ENCODE measurements at regions not wholly inside any gene's neighbourhood (a gene's known extent, or its start where the extent isn't known, plus 50 kb on each side); places are given as distances from the start of the nearest gene placed in this dataset.
"Not testable (repeated sequence)": the region's sequence is repeated elsewhere in the genome, so short reads cannot be mapped to it uniquely, and the experiment has no call there.

- no peak for DNase-seq (ENCODE audit: low spot score in 2 of 2)
- H3K4me1 Mint-ChIP-seq, result no peaks in the 10 kb centered on the region
- H3K27ac Mint-ChIP-seq, result no peak overlapping the region
- H3K4me3 Mint-ChIP-seq, result no peak overlapping the region
- no peak for ATAC-seq
- H3K36me3 Mint-ChIP-seq, result no peaks in the 10 kb centered on the region
- peaks cover 5% of the 10 kb centered on the region for H3K9me3 Mint-ChIP-seq
Observed at GRCh38 chr9:106174346-106174745, 480.0 kb downstream of the TMEM38B start.

- ATAC-seq, result no peak
- H3K36me3 Mint-ChIP-seq, result no peaks in the 10 kb centered on the region
- peaks cover 12% of the 10 kb centered on the region for H3K9me3 Mint-ChIP-seq
- H3K4me3 Mint-ChIP-seq, result no peak overlapping the region
- DNase-seq (ENCODE audit: low spot score in 2 of 2), result no peak
- no peaks in the 10 kb centered on the region for H3K4me1 Mint-ChIP-seq
- no peak overlapping the region for H3K27ac Mint-ChIP-seq
Observed at GRCh38 chr9:106177216-106177615, 482.9 kb downstream of the TMEM38B start.

- H3K36me3 Mint-ChIP-seq, result no peaks in the 10 kb centered on the region
- peaks cover 12% of the 10 kb centered on the region for H3K9me3 Mint-ChIP-seq
- no peak overlapping the region for H3K4me3 Mint-ChIP-seq
- ATAC-seq, result no peak
- no peaks in the 10 kb centered on the region for H3K4me1 Mint-ChIP-seq
- no peak overlapping the region for H3K27ac Mint-ChIP-seq
- DNase-seq (ENCODE audit: low spot score in 2 of 2), result no peak
Observed at GRCh38 chr9:106179191-106179590, 484.9 kb downstream of the TMEM38B start.

- peaks cover 34% of the 10 kb centered on the region for H3K9me3 Mint-ChIP-seq
- H3K4me3 Mint-ChIP-seq; H3K27ac Mint-ChIP-seq; H3K4me1 Mint-ChIP-seq; ATAC-seq; DNase-seq (ENCODE audit: low spot score in 2 of 2); H3K36me3 Mint-ChIP-seq: not testable (repeated sequence)
Observed at GRCh38 chr9:106203815-106204516, 509.6 kb downstream of the TMEM38B start.

GRCh38 chr9:106207298-106207697, 513.0 kb downstream of the TMEM38B start:
- Mint-ChIP-seq H3K9me3 (peaks cover 23% of the 10 kb centered on the region), H3K4me1 (no peaks in the 10 kb centered on the region), H3K4me3 (no peak overlapping the region), H3K36me3 (no peaks in the 10 kb centered on the region), H3K27ac (no peak overlapping the region)
- no peak for ATAC-seq
- DNase-seq (ENCODE audit: low spot score in 2 of 2), result no peak

- Mint-ChIP-seq H3K36me3 (no peaks in the 10 kb centered on the region), H3K9me3 (peaks cover 21% of the 10 kb centered on the region), H3K27ac (no peak overlapping the region), H3K4me1 (no peaks in the 10 kb centered on the region), H3K4me3 (no peak overlapping the region)
- ATAC-seq (no peak), DNase-seq (ENCODE audit: low spot score in 2 of 2) (no peak)
Observed at GRCh38 chr9:106218427-106218826, 524.1 kb downstream of the TMEM38B start.

GRCh38 chr9:106218854-106219253, 524.5 kb downstream of the TMEM38B start:
- DNase-seq (ENCODE audit: low spot score in 2 of 2) (no peak), ATAC-seq (no peak)
- Mint-ChIP-seq H3K36me3 (no peaks in the 10 kb centered on the region), H3K4me3 (no peak overlapping the region), H3K4me1 (no peaks in the 10 kb centered on the region), H3K27ac (no peak overlapping the region), H3K9me3 (peaks cover 21% of the 10 kb centered on the region)

GRCh38 chr9:106220415-106220814, 526.1 kb downstream of the TMEM38B start:
- H3K9me3 Mint-ChIP-seq, result peaks cover 18% of the 10 kb centered on the region
- H3K27ac Mint-ChIP-seq, result no peak overlapping the region
- no peaks in the 10 kb centered on the region for H3K36me3 Mint-ChIP-seq
- DNase-seq (ENCODE audit: low spot score in 2 of 2) (no peak), ATAC-seq (no peak)
- no peaks in the 10 kb centered on the region for H3K4me1 Mint-ChIP-seq
- H3K4me3 Mint-ChIP-seq, result no peak overlapping the region

GRCh38 chr9:106228861-106229260, 534.5 kb downstream of the TMEM38B start:
- Mint-ChIP-seq H3K27ac (no peak overlapping the region), H3K36me3 (no peaks in the 10 kb centered on the region), H3K4me1 (no peaks in the 10 kb centered on the region), H3K9me3 (peaks cover 34% of the 10 kb centered on the region), H3K4me3 (no peak overlapping the region)
- DNase-seq (ENCODE audit: low spot score in 2 of 2) (no peak), ATAC-seq (no peak)

- Mint-ChIP-seq H3K4me3 (no peak overlapping the region), H3K4me1 (no peaks in the 10 kb centered on the region), H3K9me3 (peaks cover 32% of the 10 kb centered on the region), H3K27ac (no peak overlapping the region), H3K36me3 (no peaks in the 10 kb centered on the region)
- DNase-seq (ENCODE audit: low spot score in 2 of 2) (no peak), ATAC-seq (no peak)
Observed at GRCh38 chr9:106233116-106233515, 538.8 kb downstream of the TMEM38B start.

- not testable (repeated sequence) for H3K4me1 Mint-ChIP-seq; DNase-seq (ENCODE audit: low spot score in 2 of 2); ATAC-seq; H3K27ac Mint-ChIP-seq; H3K4me3 Mint-ChIP-seq; H3K36me3 Mint-ChIP-seq
- H3K9me3 Mint-ChIP-seq, result peaks cover 18% of the 10 kb centered on the region
Observed at GRCh38 chr9:106260908-106261307, 566.6 kb downstream of the TMEM38B start.

GRCh38 chr9:106277966-106278365, 583.6 kb downstream of the TMEM38B start:
- Mint-ChIP-seq H3K9me3 (peaks cover 22% of the 10 kb centered on the region), H3K4me3 (no peak overlapping the region), H3K36me3 (no peaks in the 10 kb centered on the region), H3K27ac (no peak overlapping the region), H3K4me1 (no peaks in the 10 kb centered on the region)
- ATAC-seq, result no peak
- no peak for DNase-seq (ENCODE audit: low spot score in 2 of 2)

GRCh38 chr9:106283769-106284168, 579.2 kb upstream of the ZNF462 start:
- Mint-ChIP-seq H3K27ac (no peak overlapping the region), H3K9me3 (peaks cover 22% of the 10 kb centered on the region), H3K4me1 (no peaks in the 10 kb centered on the region), H3K4me3 (no peak overlapping the region), H3K36me3 (peaks cover 4% of the 10 kb centered on the region)
- DNase-seq (ENCODE audit: low spot score in 2 of 2), result no peak
- ATAC-seq, result no peak

- Mint-ChIP-seq H3K9me3 (peaks cover 27% of the 10 kb centered on the region), H3K36me3 (peaks cover 4% of the 10 kb centered on the region)
- DNase-seq (ENCODE audit: low spot score in 2 of 2), result no peak
Observed at GRCh38 chr9:106284296-106284695, 578.7 kb upstream of the ZNF462 start.

GRCh38 chr9:106286249-106286648, 576.7 kb upstream of the ZNF462 start:
- DNase-seq (ENCODE audit: low spot score in 2 of 2) (no peak), ATAC-seq (no peak)
- Mint-ChIP-seq H3K9me3 (peaks cover 24% of the 10 kb centered on the region), H3K4me1 (no peaks in the 10 kb centered on the region), H3K4me3 (no peak overlapping the region), H3K36me3 (peaks cover 4% of the 10 kb centered on the region), H3K27ac (no peak overlapping the region)

More at GRCh38 chr9:106284296-106284695, 578.7 kb upstream of the ZNF462 start:
- H3K4me1 Mint-ChIP-seq, result no peaks in the 10 kb centered on the region
- H3K4me3 Mint-ChIP-seq, result no peak overlapping the region
- H3K27ac Mint-ChIP-seq, result no peak overlapping the region
- ATAC-seq, result no peak

GRCh38 chr9:106287091-106287631, 575.8 kb upstream of the ZNF462 start:
- Mint-ChIP-seq H3K36me3 (peaks cover 4% of the 10 kb centered on the region), H3K4me3 (no peak overlapping the region)

More at GRCh38 chr9:106287091-106287631, 575.8 kb upstream of the ZNF462 start:
- H3K9me3 Mint-ChIP-seq, result peaks cover 23% of the 10 kb centered on the region
- ATAC-seq, result no peak
- H3K27ac Mint-ChIP-seq, result no peak overlapping the region
- no peaks in the 10 kb centered on the region for H3K4me1 Mint-ChIP-seq
- DNase-seq (ENCODE audit: low spot score in 2 of 2), result no peak

Measured in stimulated activated effector memory CD8-positive, alpha-beta T cell treated with anti-CD3 and anti-CD28 coated beads, Interleukin-12 subunit alpha, Interleukin-12 subunit beta, amount 100 ng/mL, for 72 hours (primary cell).